OCI-LY3 (cell line): ENCODE measurements at regions not wholly inside any gene's neighbourhood (a gene's known extent, or its start where the extent isn't known, plus 50 kb on each side); places are given as distances from the start of the nearest gene placed in this dataset.

ENCODE experiments used
- H2AFZ ChIP-seq: fragments of 200-600, 300-600 bp; shearing (Covaris generic); 2 replicates; pipeline ENCODE4 v1.6.0; 2014; ENCODE audit warnings: antibody characterized with exemption, low read depth, low read length
- H3K27ac ChIP-seq: fragments of 200-600, 300-600 bp; sonication (generic); 2 replicates; pipeline ENCODE4 v1.5.1; 2014; ENCODE audit warnings: mild to moderate bottlenecking, low read length, moderate library complexity, mixed read lengths
- H3K27me3 ChIP-seq: fragments of 200-600, 300-600 bp; sonication (generic); 2 replicates; pipeline ENCODE4 v1.6.1; 2014; ENCODE audit warnings: low read depth, low read length, mixed read lengths
- H3K36me3 ChIP-seq: fragments of 200-600, 300-600 bp; sonication (generic); replicated peaks from 2 replicates; pipeline ENCODE3; 2014; ENCODE audit warnings: low read depth, low read length, mixed read lengths
- H3K4me1 ChIP-seq: fragments of 300-600, 200-600 bp; sonication (generic); 2 replicates; pipeline ENCODE4 v1.6.1; 2014; ENCODE audit warnings: low read length, mixed read lengths
- H3K4me2 ChIP-seq: fragments of 200-600, 300-600 bp; sonication (generic); 2 replicates; pipeline ENCODE4 v1.6.1; 2014; ENCODE audit warnings: low read length, mixed read lengths
- H3K4me3 ChIP-seq: fragments of 300-600, 200-600 bp; sonication (generic); 2 replicates; pipeline ENCODE4 v1.5.1; 2014; ENCODE audit warnings: antibody characterized with exemption, mild to moderate bottlenecking, low read length, moderate library complexity
- H3K79me2 ChIP-seq: fragments of 300-600, 200-600 bp; shearing (Covaris generic); 2 replicates; pipeline ENCODE4 v1.6.1; 2014; ENCODE audit warnings: mild to moderate bottlenecking, low read length, mixed read lengths
- H3K9ac ChIP-seq: fragments of 300-600, 200-600 bp; shearing (Covaris generic); 2 replicates; pipeline ENCODE4 v1.6.0; 2014; ENCODE audit warnings: mild to moderate bottlenecking, low read length, moderate library complexity
- H3K9me3 ChIP-seq: fragments of 200-600, 300-600 bp; shearing (Covaris generic); 2 replicates; pipeline ENCODE4 v1.6.1; 2014; ENCODE audit warnings: low read length, mixed read lengths; ENCODE audit not compliant: insufficient read depth
- H4K20me1 ChIP-seq: fragments of 200-600, 300-600 bp; sonication (generic); 2 replicates; pipeline ENCODE4 v1.6.1; 2016; ENCODE audit warnings: low read length, mixed read lengths; ENCODE audit not compliant: insufficient read depth
- EZH2phosphoT487 ChIP-seq: fragments of 200-600 bp; shearing (Covaris generic); IDR thresholded peaks from 2 replicates; pipeline ENCODE4 v1.6.1; 2018; ENCODE audit warnings: antibody characterized with exemption, mixed run types, low read depth
- TF ChIP-seq, protein P1 (sequence below): fragments of 200-600, 300-600 bp; sonication (generic); IDR thresholded peaks from 2 replicates; pipeline ENCODE4 v1.5.1; 2014; ENCODE audit warnings: antibody characterized with exemption, low read length, low read depth

DNA sequence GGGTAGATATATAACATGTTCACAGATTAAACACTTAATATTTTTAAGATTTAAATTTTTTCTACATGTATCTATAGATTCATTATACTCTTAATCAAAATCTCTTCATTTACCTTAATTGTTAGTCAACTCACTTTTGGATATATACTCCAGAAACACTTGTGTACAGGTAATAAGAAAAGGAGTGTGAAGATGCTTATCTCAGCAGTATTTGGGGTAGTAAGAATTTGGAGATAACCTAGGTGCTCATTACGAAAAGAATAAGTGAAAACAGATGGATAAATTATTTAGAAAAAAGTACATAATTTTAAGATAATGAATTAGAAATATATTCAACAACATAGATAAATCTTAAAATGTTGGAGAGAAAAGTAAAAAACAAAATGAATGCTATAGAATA, 226.5 kb upstream of the PLSCR5 start:
- no peaks in the 10 kb centered on the region for H3K4me1 ChIP-seq
- no peaks in the 10 kb centered on the region for H3K9me3 ChIP-seq
- H4K20me1 ChIP-seq: no peaks in the 10 kb centered on the region
- no peaks in the 10 kb centered on the region for H3K27me3 ChIP-seq
- no peak overlapping the region for H3K4me3 ChIP-seq
- no peak overlapping the region for H3K27ac ChIP-seq
- H2AFZ ChIP-seq: no peak overlapping the region
- no peak overlapping the region for H3K4me2 ChIP-seq
- TF ChIP-seq, protein P1, sequence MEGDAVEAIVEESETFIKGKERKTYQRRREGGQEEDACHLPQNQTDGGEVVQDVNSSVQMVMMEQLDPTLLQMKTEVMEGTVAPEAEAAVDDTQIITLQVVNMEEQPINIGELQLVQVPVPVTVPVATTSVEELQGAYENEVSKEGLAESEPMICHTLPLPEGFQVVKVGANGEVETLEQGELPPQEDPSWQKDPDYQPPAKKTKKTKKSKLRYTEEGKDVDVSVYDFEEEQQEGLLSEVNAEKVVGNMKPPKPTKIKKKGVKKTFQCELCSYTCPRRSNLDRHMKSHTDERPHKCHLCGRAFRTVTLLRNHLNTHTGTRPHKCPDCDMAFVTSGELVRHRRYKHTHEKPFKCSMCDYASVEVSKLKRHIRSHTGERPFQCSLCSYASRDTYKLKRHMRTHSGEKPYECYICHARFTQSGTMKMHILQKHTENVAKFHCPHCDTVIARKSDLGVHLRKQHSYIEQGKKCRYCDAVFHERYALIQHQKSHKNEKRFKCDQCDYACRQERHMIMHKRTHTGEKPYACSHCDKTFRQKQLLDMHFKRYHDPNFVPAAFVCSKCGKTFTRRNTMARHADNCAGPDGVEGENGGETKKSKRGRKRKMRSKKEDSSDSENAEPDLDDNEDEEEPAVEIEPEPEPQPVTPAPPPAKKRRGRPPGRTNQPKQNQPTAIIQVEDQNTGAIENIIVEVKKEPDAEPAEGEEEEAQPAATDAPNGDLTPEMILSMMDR: no peak
- TF ChIP-seq EZH2phosphoT487: no peak
- H3K79me2 ChIP-seq: no peaks in the 10 kb centered on the region
- no peaks in the 10 kb centered on the region for H3K36me3 ChIP-seq
- no peak overlapping the region for H3K9ac ChIP-seq

DNA sequence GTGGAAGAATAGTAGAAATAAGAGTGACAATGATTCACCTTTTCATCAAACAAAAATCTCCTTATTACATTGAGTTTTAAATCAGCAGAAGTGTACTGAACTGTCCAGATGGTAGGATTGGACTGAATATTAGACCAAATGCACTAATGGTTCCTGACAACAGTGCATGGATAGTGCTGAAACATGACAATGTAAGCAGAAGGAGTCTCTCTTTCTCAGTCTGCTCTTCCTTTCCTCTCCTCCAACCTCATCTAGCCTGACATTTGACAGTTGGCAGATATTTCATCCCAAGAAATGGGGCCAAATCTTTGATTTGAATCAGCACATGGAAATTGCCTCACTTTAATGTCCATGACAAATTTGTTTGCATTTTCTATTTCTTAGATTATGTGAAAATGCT, 225.1 kb upstream of the PLSCR5 start:
- H2AFZ ChIP-seq: no peak overlapping the region
- H3K4me2 ChIP-seq: no peak overlapping the region
- no peak overlapping the region for H3K27ac ChIP-seq
- no peaks in the 10 kb centered on the region for H3K79me2 ChIP-seq
- H4K20me1 ChIP-seq: no peaks in the 10 kb centered on the region
- H3K4me1 ChIP-seq: no peaks in the 10 kb centered on the region
- H3K9ac ChIP-seq: no peak overlapping the region
- H3K27me3 ChIP-seq: no peaks in the 10 kb centered on the region
- no peaks in the 10 kb centered on the region for H3K9me3 ChIP-seq
- no peaks in the 10 kb centered on the region for H3K36me3 ChIP-seq
- TF ChIP-seq EZH2phosphoT487: no peak
- TF ChIP-seq, protein P1: no peak
- no peak overlapping the region for H3K4me3 ChIP-seq

DNA sequence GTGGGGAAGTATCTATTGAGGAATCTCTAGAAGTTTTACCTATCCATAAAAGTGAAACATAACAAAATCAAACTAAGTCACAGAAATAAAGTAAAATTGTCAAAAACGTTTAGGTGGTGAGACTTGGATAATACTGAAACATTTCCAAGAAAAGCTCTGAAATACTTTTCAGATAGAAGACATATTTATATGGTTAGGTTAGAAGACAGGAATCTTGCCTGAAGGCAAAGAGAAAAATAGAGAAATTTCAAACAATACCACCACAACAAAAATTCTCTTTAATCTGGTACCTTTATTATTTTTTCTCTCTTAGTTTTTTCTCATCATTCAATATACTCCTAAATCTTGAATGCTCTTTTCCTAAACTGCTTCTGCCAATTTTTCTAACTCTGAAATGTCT, 222.7 kb upstream of the PLSCR5 start:
- H3K27ac ChIP-seq: no peak overlapping the region
- no peaks in the 10 kb centered on the region for H3K36me3 ChIP-seq
- TF ChIP-seq, protein P1: no peak
- TF ChIP-seq EZH2phosphoT487: no peak
- H3K27me3 ChIP-seq: no peaks in the 10 kb centered on the region
- H3K4me3 ChIP-seq: no peak overlapping the region
- H3K9me3 ChIP-seq: no peaks in the 10 kb centered on the region
- H3K4me1 ChIP-seq: no peaks in the 10 kb centered on the region
- H4K20me1 ChIP-seq: no peaks in the 10 kb centered on the region
- H3K9ac ChIP-seq: no peak overlapping the region
- no peaks in the 10 kb centered on the region for H3K79me2 ChIP-seq
- no peak overlapping the region for H2AFZ ChIP-seq
- H3K4me2 ChIP-seq: no peak overlapping the region

DNA sequence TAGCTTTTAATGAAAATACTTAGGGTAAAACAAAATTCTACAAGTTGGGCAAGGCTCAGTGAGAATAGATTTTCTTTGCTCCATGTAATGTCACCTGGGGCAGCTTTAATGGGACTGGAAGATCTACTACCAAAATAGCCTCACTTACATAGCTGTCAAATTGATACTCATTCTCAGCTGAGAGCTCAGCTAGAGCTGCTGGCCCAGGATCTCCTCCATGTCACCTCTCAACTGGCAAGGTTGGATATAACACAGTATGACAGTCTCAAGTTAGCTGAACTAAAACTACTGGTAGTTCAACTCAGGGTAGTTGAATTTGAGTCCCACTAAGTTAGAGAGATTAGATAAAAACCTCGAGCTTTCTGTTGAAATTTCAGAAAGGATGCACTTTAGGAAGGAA, 218.5 kb upstream of the PLSCR5 start:
- Histone ChIP-seq H3K4me3 (no peak overlapping the region), H3K27ac (no peak overlapping the region), H3K9me3 (no peaks in the 10 kb centered on the region), H3K79me2 (no peaks in the 10 kb centered on the region), H3K27me3 (no peaks in the 10 kb centered on the region), H3K9ac (no peak overlapping the region), H3K36me3 (no peaks in the 10 kb centered on the region), H3K4me1 (peaks cover 5% of the 10 kb centered on the region), H4K20me1 (no peaks in the 10 kb centered on the region), H2AFZ (no peak overlapping the region; the same call in 1 of the 2 replicates), H3K4me2 (no peak overlapping the region)
- TF ChIP-seq, protein P1: no peak
- no peak for TF ChIP-seq EZH2phosphoT487
